Limb (tissue), 2 donors: ENCODE measurements at regions not wholly inside any gene's neighbourhood (a gene's known extent, or its start where the extent isn't known, plus 50 kb on each side); places are given as distances from the start of the nearest gene placed in this dataset.
A peak's percentile ranks its signal among the peaks of the same experiment; 100 is the strongest.
"Not testable (repeated sequence)": the region's sequence is repeated elsewhere in the genome, so short reads cannot be mapped to it uniquely, and the experiment has no call there.

Experiments used
- DNase-seq, 2 donors: peaks; one replicate each; pipeline ENCODE4 v3.0.0-alpha.2; 2016; ENCODE audit errors: extremely low spot score in 2 of 2

- DNase-seq: no peak
Measured at GRCh38 chr7:25735674-25736242, 416.2 kb upstream of the NFE2L3 start.

DNA sequence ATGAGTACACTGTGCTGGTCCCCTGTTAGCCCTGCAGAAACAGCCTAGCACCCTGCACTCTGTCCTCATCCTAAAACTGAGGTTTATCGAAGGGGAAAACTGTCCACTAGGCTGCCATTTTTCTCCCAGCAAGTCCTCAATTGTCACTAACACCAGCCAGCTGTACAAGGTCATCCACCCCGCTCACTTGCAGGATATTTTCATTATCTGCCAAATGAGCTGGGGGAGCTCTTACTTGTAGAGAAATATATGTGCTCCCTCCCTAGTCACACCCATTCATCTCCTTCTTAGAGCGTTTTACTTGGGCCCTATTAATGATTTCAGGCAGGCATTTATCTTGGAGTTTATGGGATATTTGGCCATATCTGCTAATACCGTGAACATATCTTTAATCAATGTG, 413.5 kb upstream of the NFE2L3 start:
- no peak for DNase-seq

- no peak for DNase-seq
Measured at GRCh38 chr7:25739143-25739542, 412.9 kb upstream of the NFE2L3 start.

DNA sequence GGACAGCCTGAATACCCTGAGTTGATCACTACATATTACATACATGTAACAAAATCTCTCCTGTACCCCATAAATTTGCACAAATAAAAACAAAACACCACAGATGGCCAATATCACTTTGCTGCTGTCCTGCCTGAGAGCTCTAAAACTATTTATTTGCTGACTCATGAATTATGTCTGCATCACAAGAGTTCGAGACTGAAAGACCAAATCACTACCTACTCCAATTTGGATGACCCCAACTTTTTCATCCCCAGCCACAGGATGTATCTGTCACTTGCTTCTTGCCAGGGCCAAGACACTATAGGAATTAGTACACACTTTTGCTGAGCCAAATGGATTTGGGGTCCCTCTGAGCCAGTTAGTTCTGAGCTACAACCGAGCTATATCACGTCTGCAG, 409.7 kb upstream of the NFE2L3 start:
- DNase-seq: no peak

GRCh38 chr7:25743670-25744451, 408.1 kb upstream of the NFE2L3 start:
- not testable (repeated sequence) for DNase-seq

DNA sequence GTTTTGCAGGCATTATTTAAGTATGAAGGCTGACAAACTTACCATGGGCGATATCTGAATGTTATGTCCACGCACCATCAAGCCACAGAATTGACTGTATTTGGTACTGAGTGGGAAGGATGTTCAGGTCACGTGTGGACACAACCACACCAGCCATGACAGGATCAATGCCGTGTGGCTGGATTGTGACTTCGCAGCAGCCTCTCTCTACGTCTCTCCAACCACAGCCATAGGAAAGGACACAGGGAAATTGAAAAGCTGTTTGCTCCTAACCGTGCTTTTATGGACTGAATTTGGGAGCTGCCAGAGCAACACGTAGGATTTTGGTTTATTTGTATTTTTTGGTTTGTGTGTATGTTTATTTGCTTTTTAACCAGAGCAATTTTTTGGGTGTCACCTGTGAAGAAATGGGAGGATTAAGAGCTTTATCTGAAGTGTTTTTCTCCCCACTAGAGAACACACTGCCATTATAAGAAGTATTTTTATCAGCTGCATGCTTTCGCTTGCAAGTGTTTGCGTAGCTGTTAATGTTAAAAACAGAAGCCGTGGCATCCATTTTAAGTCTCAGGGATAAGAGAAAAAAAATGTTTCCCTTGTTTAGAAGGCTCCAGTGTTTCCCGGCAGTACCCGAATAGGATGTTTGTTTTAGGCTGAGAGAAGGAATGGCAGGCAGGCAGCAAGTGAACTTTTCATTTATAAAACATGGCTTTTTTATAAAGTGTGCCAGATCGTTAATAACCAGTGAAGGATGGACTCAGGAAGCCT, 401.1 kb upstream of the NFE2L3 start:
- DNase-seq: peak in 1 of 2 donors; percentile 22

DNA sequence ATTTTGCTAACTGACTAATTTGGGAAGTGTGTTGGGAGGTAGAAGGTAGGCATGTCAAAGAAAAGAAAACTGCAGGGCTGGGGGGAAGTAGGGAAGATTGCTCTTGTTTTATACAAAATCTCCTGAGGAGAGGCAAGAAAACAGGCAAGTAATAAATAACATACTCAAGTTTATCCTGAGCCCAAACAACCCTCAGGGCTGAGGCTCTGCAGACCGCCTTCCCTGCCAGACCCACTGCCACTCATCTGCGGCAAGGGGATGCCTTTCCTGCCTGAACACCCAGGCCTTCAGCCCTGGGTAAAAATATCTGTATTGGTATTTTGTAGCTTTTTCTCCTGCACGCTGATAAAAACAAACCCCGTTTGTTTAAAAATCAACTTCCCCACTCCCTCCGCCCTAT, 399.8 kb upstream of the NFE2L3 start:
- DNase-seq: no peak

- DNase-seq: peak; percentile 34 to 68
Measured at GRCh38 chr7:25752967-25753791, 398.8 kb upstream of the NFE2L3 start.

- DNase-seq: no peak
Measured at GRCh38 chr7:25753837-25754236, 398.2 kb upstream of the NFE2L3 start.

- DNase-seq: peak in 1 of 2 donors; percentile 13
Measured at GRCh38 chr7:25754333-25754732, 397.7 kb upstream of the NFE2L3 start.

- no peak for DNase-seq
Measured at GRCh38 chr7:25754751-25755150, 397.2 kb upstream of the NFE2L3 start.

- no peak for DNase-seq
Measured at GRCh38 chr7:25756601-25757000, 395.4 kb upstream of the NFE2L3 start.

DNA sequence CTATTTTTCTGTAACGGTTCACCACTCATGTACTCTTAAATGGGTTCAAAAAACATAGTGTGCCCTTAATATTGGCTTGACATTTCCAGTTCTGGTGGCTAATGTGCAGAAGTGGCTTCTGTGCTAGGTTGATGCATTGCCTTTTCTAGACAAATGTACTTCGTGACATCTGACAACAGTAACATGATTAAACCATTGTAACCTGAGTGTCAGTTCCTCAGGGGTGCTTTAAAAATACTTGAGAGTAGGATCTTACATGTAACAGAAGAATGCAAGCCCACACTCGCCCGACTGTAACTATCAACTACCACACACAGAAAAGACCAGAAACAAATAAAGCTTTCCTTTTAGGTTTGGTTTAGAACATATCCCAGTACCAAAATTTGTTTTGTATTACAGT, 393.4 kb upstream of the NFE2L3 start:
- no peak for DNase-seq

GRCh38 chr7:25759286-25759685, 392.7 kb upstream of the NFE2L3 start:
- no peak for DNase-seq

DNA sequence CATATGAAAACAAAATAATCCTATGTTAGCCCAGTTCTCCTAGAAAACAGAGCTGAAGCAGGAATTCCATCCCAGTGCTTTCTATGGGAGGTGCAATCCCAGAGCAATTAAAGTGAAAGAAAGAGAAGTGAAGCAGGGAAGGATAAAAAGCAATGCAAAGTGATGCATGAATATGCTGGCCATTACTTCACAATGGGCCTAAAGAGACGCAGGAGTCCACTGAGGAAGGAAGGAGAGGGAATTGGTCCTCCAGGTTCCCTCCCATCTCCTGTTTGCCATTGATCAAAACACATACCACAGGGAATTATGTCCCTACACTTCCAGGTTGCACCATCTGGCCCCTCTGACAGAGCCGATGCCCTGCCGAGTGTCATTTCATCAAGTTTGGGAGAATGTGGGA, 392.2 kb upstream of the NFE2L3 start:
- DNase-seq: no peak

GRCh38 chr7:25762511-25763462, 389.2 kb upstream of the NFE2L3 start:
- no peak for DNase-seq

GRCh38 chr7:25763463-25763860, 388.5 kb upstream of the NFE2L3 start:
- DNase-seq: no peak

- no peak for DNase-seq
Measured at GRCh38 chr7:25765110-25765655, 386.8 kb upstream of the NFE2L3 start.

DNA sequence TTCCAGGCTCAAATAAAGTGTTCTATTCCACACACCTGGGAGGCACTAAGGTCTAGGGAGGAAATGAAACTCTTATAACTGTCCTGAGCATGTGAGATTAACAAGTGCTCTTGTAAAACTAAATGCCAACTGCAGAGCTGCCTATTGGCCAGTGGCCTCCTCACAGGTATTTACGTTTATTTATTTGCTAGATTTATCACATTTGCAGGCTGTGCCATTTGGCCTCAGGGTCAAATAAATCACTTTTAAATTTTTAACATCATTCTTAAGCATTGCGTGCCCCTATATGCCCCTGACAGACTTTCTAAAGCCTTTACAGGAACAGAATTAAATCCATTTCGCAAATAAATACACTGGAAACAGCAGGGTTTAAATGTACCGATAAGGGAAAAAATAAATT, 381.8 kb upstream of the NFE2L3 start:
- no peak for DNase-seq

GRCh38 chr7:25770670-25771069, 381.3 kb upstream of the NFE2L3 start:
- DNase-seq: peak in 1 of 2 donors; percentile 34
